Small intestine (tissue), 7 donors: ENCODE measurements at regions not wholly inside any gene's neighbourhood (a gene's known extent, or its start where the extent isn't known, plus 50 kb on each side); places are given as distances from the start of the nearest gene placed in this dataset.
"Not testable (repeated sequence)": the region's sequence is repeated elsewhere in the genome, so short reads cannot be mapped to it uniquely, and the experiment has no call there.

Experiments
- DNase-seq, 2 donors: peaks; one replicate each; pipeline versions ENCODE4 v3.0.0 to v3.0.0-alpha.2; 2013
- FAIRE-seq: peaks from 2 replicates; lab custom pipeline; 2012; peaks lifted over from hg19 to GRCh38; lab: Jason Lieb, UNC
- H3K27ac ChIP-seq, 3 donors: one replicate each; pipeline ENCODE4 v1.5.1; 2013; ENCODE audit warnings: low read length in 2 of 3, mild to moderate bottlenecking in 2 of 3, control low read depth in 1 of 3, inconsistent platforms in 1 of 3, low read depth in 1 of 3, moderate library complexity in 1 of 3
- H3K27me3 ChIP-seq, 3 donors: one replicate each; pipeline ENCODE4 v1.6.1; 2013; ENCODE audit warnings: low read length in 3 of 3, inconsistent platforms in 1 of 3; ENCODE audit not compliant: control insufficient read depth in 3 of 3, insufficient read depth in 3 of 3
- H3K36me3 ChIP-seq, 3 donors: one replicate each; pipeline ENCODE4 v1.6.1; 2013; ENCODE audit warnings: low read length in 3 of 3, inconsistent platforms in 1 of 3, low read depth in 1 of 3, mild to moderate bottlenecking in 1 of 3, moderate library complexity in 1 of 3; ENCODE audit not compliant: control insufficient read depth in 3 of 3, insufficient read depth in 2 of 3
- H3K4me1 ChIP-seq, 3 donors: one replicate each; pipeline ENCODE4 v1.6.1; 2013; ENCODE audit warnings: low read length in 2 of 3, inconsistent platforms in 1 of 3, low read depth in 1 of 3, mild to moderate bottlenecking in 1 of 3, moderate library complexity in 1 of 3; ENCODE audit not compliant: control insufficient read depth in 3 of 3, insufficient read depth in 2 of 3
- H3K4me3 ChIP-seq, 3 donors: one replicate each; pipeline ENCODE4 v1.5.1; 2013; ENCODE audit warnings: low read length in 3 of 3, control low read depth in 1 of 3, inconsistent platforms in 1 of 3, low read depth in 1 of 3, mild to moderate bottlenecking in 1 of 3, moderate library complexity in 1 of 3
- H3K9me3 ChIP-seq, 2 donors: one replicate each; pipeline ENCODE4 v1.6.1; 2013; ENCODE audit warnings: low read depth in 1 of 2, low read length in 1 of 2; ENCODE audit not compliant: control insufficient read depth in 2 of 2, insufficient read depth in 1 of 2
- WGBS, 3 donors: extraction: QIAGEN DNeasy Blood & Tissue Kit; methylation state at CpG; one replicate each; pipeline ENCODE4 v1.1.7; 2013; 5-methylcytosine and 5-hydroxymethylcytosine counted together
- donor health status: healthy with polysubstance abuse.
- donor health status: control.
- donor health status: control.
- donor health status: Bipolar disorder and iron deficiency.
- donor health status: healthy.

- Histone ChIP-seq H3K4me1 (no peaks in the 10 kb centered on the region), H3K9me3 (no peaks in the 10 kb centered on the region), H3K27ac (no peak overlapping the region), H3K27me3 (no peaks in the 10 kb centered on the region), H3K4me3 (no peak overlapping the region), H3K36me3 (no peaks in the 10 kb centered on the region)
- DNase-seq (no peak), FAIRE-seq (no peak)
- 84 to 100% (median 100%) methylated on average over 1 of the region's 1 CpG for WGBS, 3 donors
Measured at GRCh38 chr4:20085653-20086052, 166.1 kb upstream of the SLIT2 start.

DNA sequence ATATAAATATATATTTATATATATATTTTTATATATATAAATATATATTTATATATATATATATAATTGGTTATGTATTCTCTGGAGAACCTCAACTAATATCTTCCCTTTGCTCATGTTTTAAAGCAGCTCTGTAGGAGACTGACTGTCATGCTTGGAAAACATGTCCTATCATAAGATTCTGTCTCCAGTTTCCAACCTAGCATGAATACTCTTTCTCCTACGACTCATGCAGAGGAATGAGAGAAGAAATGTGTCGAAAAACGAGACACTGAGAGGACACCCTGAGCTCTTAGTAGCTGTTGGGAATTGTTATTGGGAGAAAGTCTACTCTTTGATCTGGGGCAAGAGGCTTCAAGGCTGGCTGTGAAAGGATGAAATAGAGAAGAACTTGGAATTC is 166.5 kb upstream of the SLIT2 start:
- Histone ChIP-seq H3K27ac (no peak overlapping the region), H3K9me3 (no peaks in the 10 kb centered on the region), H3K36me3 (no peaks in the 10 kb centered on the region), H3K4me3 (no peak overlapping the region), H3K27me3 (no peaks in the 10 kb centered on the region), H3K4me1 (no peaks in the 10 kb centered on the region)
- WGBS, 3 donors, result 83 to 89% (median 88%) methylated on average over 3 of the region's 3 CpGs
- FAIRE-seq (no peak), DNase-seq (no peak)

- H3K9me3 ChIP-seq, result no peaks in the 10 kb centered on the region
- no peak for DNase-seq
- no peaks in the 10 kb centered on the region for H3K36me3 ChIP-seq
- H3K27me3 ChIP-seq, result no peaks in the 10 kb centered on the region
- no peak overlapping the region for H3K27ac ChIP-seq
- FAIRE-seq, result no peak
- H3K4me1 ChIP-seq, result no peaks in the 10 kb centered on the region
- no peak overlapping the region for H3K4me3 ChIP-seq
Measured at GRCh38 chr4:20084488-20084887, 167.2 kb upstream of the SLIT2 start.

DNA sequence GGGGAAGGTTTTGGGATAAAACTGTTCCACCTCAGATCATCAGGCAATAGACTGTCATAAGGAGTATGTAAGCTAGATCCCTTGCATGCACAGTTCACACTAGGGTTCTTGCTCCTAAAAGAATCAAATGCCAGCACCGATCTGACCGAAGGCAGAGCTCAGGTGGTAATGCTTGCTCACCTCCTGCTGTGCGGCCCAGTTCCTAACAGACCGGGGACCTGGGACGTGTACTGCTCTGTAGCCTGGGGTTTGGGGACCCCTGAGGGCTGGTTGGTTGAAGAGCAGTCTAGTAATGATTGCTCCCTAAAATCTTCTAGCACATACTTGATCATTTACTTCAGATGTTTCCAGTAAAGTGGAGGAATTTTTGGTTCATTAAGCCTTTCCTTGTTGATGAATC is 173.1 kb upstream of the SLIT2 start:
- no peaks in the 10 kb centered on the region for H3K36me3 ChIP-seq
- H3K27ac ChIP-seq, result no peak overlapping the region
- FAIRE-seq, result no peak
- H3K9me3 ChIP-seq, result no peaks in the 10 kb centered on the region
- 82 to 93% (median 89%) methylated on average over 5 of the region's 5 CpGs for WGBS, 3 donors
- no peak for DNase-seq
- H3K4me3 ChIP-seq, result no peak overlapping the region
- H3K4me1 ChIP-seq, result no peaks in the 10 kb centered on the region
- no peaks in the 10 kb centered on the region for H3K27me3 ChIP-seq

DNA sequence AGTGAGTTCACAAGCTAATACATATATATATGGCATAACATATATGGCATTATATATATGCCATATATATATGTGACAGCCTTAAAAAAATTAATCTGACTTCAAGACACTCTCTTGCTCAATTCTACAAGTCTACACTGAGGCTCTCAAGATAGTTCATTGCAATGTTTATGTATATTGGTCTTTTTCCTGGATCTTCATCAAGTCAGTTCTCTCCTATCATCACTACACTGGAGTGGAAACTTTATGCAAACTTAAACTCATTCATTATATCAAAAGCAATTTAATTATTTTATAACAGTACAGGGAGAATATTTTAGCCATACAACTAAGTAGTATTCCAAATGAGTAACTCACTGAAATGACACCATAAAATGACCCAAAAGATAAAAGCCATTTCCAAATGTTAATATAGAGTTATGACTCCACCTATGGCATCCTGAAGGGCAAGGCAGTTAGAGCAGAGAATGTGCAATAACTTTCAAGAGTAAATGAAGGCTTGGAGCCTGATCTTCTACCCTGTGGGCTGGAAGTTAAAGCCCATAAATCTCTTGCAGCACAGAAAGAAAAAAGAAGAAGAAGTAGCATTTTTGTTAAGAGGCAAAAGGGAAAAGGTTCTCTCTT is 176.3 kb upstream of the SLIT2 start:
- no peaks in the 10 kb centered on the region for H3K36me3 ChIP-seq
- FAIRE-seq (no peak), DNase-seq (peak in 1 of 2 donors; percentile 2)
- no peaks in the 10 kb centered on the region for H3K4me1 ChIP-seq
- H3K27ac ChIP-seq, result no peak overlapping the region
- no peaks in the 10 kb centered on the region for H3K27me3 ChIP-seq
- no peaks in the 10 kb centered on the region for H3K9me3 ChIP-seq
- H3K4me3 ChIP-seq, result no peak overlapping the region

DNA sequence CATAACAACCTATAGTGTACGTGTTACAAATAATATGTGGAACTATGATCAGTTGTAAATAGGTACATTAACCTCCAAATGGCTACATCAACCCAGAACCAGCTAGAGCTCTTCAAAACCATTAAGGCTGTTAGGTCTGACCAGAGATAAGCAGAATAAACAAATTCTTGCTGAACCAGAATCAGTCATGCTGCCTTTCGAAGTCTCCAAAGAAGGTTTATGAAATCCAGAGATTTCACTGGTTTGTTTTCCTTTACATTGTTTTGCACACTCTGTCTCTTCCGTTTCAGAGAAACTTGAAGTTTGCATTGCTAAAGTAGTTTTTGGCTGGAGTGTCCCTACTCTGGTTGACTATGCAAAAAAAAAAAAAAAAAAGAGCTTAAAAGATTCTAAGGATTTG is 177.3 kb upstream of the SLIT2 start:
- no peak overlapping the region for H3K27ac ChIP-seq
- H3K36me3 ChIP-seq, result no peaks in the 10 kb centered on the region
- H3K27me3 ChIP-seq, result no peaks in the 10 kb centered on the region
- DNase-seq, result no peak
- H3K9me3 ChIP-seq, result no peaks in the 10 kb centered on the region
- 23 to 48% (median 36%) methylated on average over 3 of the region's 3 CpGs for WGBS, 3 donors
- FAIRE-seq, result no peak
- no peak overlapping the region for H3K4me3 ChIP-seq
- H3K4me1 ChIP-seq, result no peaks in the 10 kb centered on the region

DNA sequence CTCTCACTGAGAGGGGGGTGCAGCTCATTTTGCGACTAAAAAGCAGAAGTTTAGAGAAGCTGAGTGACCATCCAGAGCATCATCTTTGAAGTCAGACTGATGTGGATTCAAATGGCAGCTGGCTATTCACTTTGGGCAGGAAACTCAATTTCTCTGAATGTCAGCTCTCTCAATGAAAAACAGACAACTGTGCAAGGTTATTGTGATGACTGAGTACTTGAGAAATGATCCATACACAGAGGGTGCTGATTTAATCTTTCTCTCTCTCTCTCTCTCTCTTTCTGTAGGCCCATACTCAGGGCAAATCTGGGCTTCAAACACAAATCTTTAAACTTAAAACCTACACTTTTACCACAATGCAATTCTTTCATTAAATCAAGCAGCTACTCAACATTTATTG is 185.8 kb upstream of the SLIT2 start:
- no peak overlapping the region for H3K27ac ChIP-seq
- H3K4me1 ChIP-seq, result no peaks in the 10 kb centered on the region
- H3K27me3 ChIP-seq, result no peaks in the 10 kb centered on the region
- WGBS, 3 donors, result 60 to 75% (median 74%) methylated on average over 1 of the region's 1 CpG
- FAIRE-seq (no peak), DNase-seq (no peak)
- no peaks in the 10 kb centered on the region for H3K9me3 ChIP-seq
- H3K36me3 ChIP-seq, result no peaks in the 10 kb centered on the region
- H3K4me3 ChIP-seq, result no peak overlapping the region

- not testable (repeated sequence) for FAIRE-seq, H3K4me3 ChIP-seq
Measured at GRCh38 chr4:20062857-20063256, 188.8 kb upstream of the SLIT2 start.

DNA sequence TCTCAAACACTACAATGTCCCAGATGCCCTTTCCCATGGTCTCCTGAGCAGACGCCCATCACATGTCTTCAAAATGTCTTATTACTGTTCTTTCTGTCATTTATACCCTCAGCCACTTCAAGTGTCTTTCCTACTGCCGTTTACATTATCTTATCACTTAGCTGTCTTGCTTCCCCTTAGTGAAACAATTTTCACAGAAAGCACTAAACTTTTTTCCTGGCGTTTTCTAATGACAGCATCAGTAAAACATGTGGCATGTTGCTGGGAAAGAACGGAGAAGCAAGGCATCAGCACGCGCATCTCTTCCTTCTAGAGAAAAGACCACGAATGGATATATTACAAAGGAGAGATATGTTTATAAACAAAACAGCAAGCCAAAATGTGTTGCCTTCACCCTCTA is 189.7 kb upstream of the SLIT2 start:
- FAIRE-seq, result no peak
- no peaks in the 10 kb centered on the region for H3K36me3 ChIP-seq
- H3K27ac ChIP-seq, result no peak overlapping the region
- no peak for DNase-seq
- no peaks in the 10 kb centered on the region for H3K4me1 ChIP-seq
- H3K27me3 ChIP-seq, result no peaks in the 10 kb centered on the region
- 56 to 66% (median 59%) methylated on average over 7 of the region's 7 CpGs for WGBS, 3 donors
- H3K4me3 ChIP-seq, result no peak overlapping the region
- no peaks in the 10 kb centered on the region for H3K9me3 ChIP-seq

More at GRCh38 chr4:20062857-20063256, 188.8 kb upstream of the SLIT2 start:
- H3K27ac ChIP-seq, H3K9me3 ChIP-seq, H3K36me3 ChIP-seq, H3K27me3 ChIP-seq, H3K4me1 ChIP-seq, DNase-seq: not testable (repeated sequence)
- 84 to 94% (median 92%) methylated on average over 5 of the region's 5 CpGs for WGBS, 3 donors
